Spinal cord (tissue), 10 donors: ENCODE measurements at regions not wholly inside any gene's neighbourhood (a gene's known extent, or its start where the extent isn't known, plus 50 kb on each side); places are given as distances from the start of the nearest gene placed in this dataset. TPM values are rescaled to one million over a fixed set of nuclear protein-coding genes. Genes with fewer than 3 reads are reported as not detected.

ENCODE experiments used
- DNase-seq, 6 donors: peaks; one replicate each; pipeline versions ENCODE4 v3.0.0 to v3.0.0-alpha.2; 2013 to 2015; ENCODE audit warnings: low spot score in 6 of 6, low read depth in 4 of 6
- H3K27ac ChIP-seq: one replicate; pipeline ENCODE4 v1.5.1; 2013; ENCODE audit warnings: low read depth, low read length, control low read depth
- H3K27me3 ChIP-seq: one replicate; pipeline ENCODE4 v1.6.1; 2013; ENCODE audit warnings: low read length; ENCODE audit not compliant: control insufficient read depth, insufficient read depth
- H3K36me3 ChIP-seq: one replicate; pipeline ENCODE4 v1.6.1; 2013; ENCODE audit warnings: low read length; ENCODE audit not compliant: control insufficient read depth, insufficient read depth
- H3K4me1 ChIP-seq: one replicate; pipeline ENCODE4 v1.6.1; 2013; ENCODE audit warnings: low read length; ENCODE audit not compliant: control insufficient read depth, insufficient read depth
- H3K4me3 ChIP-seq: one replicate; pipeline ENCODE4 v1.5.1; 2013; ENCODE audit warnings: low read depth, low read length, control low read depth
- H3K9me3 ChIP-seq: one replicate; pipeline ENCODE4 v1.6.1; 2013; ENCODE audit warnings: low read length; ENCODE audit not compliant: control insufficient read depth, insufficient read depth
- WGBS: methylation state at CpG from one replicate; pipeline ENCODE4 v1.1.5; 2013; ENCODE audit warnings: missing lambda C conversion rate; ENCODE audit not compliant: insufficient coverage; 5-methylcytosine and 5-hydroxymethylcytosine counted together
- small RNA-seq: library from RNA; depleted of rRNA; stranded (forward); fragments of <200 nt; gene quantifications from one replicate; pipeline ENCODE3, GENCODE V24; 2014; ENCODE audit warnings: low replicate concordance
- donor health status: healthy.

GRCh38 chr14:104526723-104527645 is 52.6 kb upstream of the C14orf180 start:
- Histone ChIP-seq H3K4me1 (no peaks in the 10 kb centered on the region), H3K27me3 (no peaks in the 10 kb centered on the region), H3K4me3 (no peak overlapping the region), H3K27ac (no peak overlapping the region), H3K36me3 (no peaks in the 10 kb centered on the region), H3K9me3 (peaks cover 4% of the 10 kb centered on the region)
- 70% methylated on average over 5 of the region's 5 CpGs for WGBS
- DNase-seq = no peak

- Histone ChIP-seq H3K27ac (no peak overlapping the region), H3K4me1 (no peaks in the 10 kb centered on the region), H3K9me3 (peaks cover 4% of the 10 kb centered on the region), H3K36me3 (no peaks in the 10 kb centered on the region), H3K27me3 (no peaks in the 10 kb centered on the region), H3K4me3 (no peak overlapping the region)
- DNase-seq = no peak
- no CpG with 5 or more reads among the region's 4 CpGs for WGBS
Observed at GRCh38 chr14:104527857-104528459, 51.6 kb upstream of the C14orf180 start.

GRCh38 chr14:104528496-104528895 is 51.1 kb upstream of the C14orf180 start:
- WGBS = 85% methylated on average over 7 of the region's 7 CpGs
- Histone ChIP-seq H3K27me3 (no peaks in the 10 kb centered on the region), H3K36me3 (no peaks in the 10 kb centered on the region), H3K9me3 (peaks cover 4% of the 10 kb centered on the region), H3K4me3 (no peak overlapping the region), H3K27ac (no peak overlapping the region), H3K4me1 (no peaks in the 10 kb centered on the region)
- DNase-seq = no peak

Small RNAs in the stretch of these regions (small RNA-seq; reads per million reads assigned to genes)
- gene RNU6-684P = not detected
